Activated CD8-positive, alpha-beta T cell treated with anti-CD3 and anti-CD28 coated beads for 36 hours (primary cell): ENCODE measurements at regions not wholly inside any gene's neighbourhood (a gene's known extent, or its start where the extent isn't known, plus 50 kb on each side); places are given as distances from the start of the nearest gene placed in this dataset.

ENCODE experiments used
- ATAC-seq: fragments of 200-7000 bp; cut with Tn5 transposase; one replicate; pipeline ENCODE4 v1.10.0; 2021; ENCODE audit warnings: mild to moderate bottlenecking, moderate library complexity
- CTCF ChIA-PET: fragments of 350-600 bp; sonication (Branson Sonifier 250); formaldehyde crosslinking; loops from one replicate; lab custom pipeline; 2021; ENCODE audit warnings: antibody characterized with exemption; lab: Charles Lee
- POLR2A ChIA-PET: fragments of 350-600 bp; sonication (Branson Sonifier 250); formaldehyde crosslinking; loops from one replicate; lab custom pipeline; 2021; ENCODE audit warnings: antibody characterized with exemption; lab: Charles Lee
- DNase-seq: peaks from one replicate; pipeline ENCODE4 v3.0.0-alpha.2; 2020
- H3K27ac Mint-ChIP-seq: one replicate; pipeline ENCODE4 v1.8.0; 2021; ENCODE audit warnings: mild to moderate bottlenecking, mixed read lengths
- H3K27me3 Mint-ChIP-seq: one replicate; pipeline ENCODE4 v1.8.0; 2021; ENCODE audit warnings: mixed read lengths
- H3K36me3 Mint-ChIP-seq: one replicate; pipeline ENCODE4 v1.8.0; 2021; ENCODE audit warnings: low read depth, mixed read lengths
- H3K4me1 Mint-ChIP-seq: one replicate; pipeline ENCODE4 v1.8.0; 2021; ENCODE audit warnings: low read depth, mixed read lengths
- H3K4me3 Mint-ChIP-seq: one replicate; pipeline ENCODE4 v1.8.0; 2021; ENCODE audit warnings: mild to moderate bottlenecking, moderate library complexity, mixed read lengths
- H3K9me3 Mint-ChIP-seq: one replicate; pipeline ENCODE4 v1.8.0; 2021; ENCODE audit warnings: mixed read lengths
- intact Hi-C: fragments of 100-400 bp; cut with micrococcal nuclease; formaldehyde crosslinking; loops from one replicate; pipeline ENCODE4 v1.10.0; 2022
- TF ChIP-seq, protein P1 (sequence below): fragments of 200-600 bp; IDR thresholded peaks from one replicate; pipeline ENCODE4 v1.8.0; 2022; ENCODE audit warnings: antibody characterized with exemption, mild to moderate bottlenecking

DNA sequence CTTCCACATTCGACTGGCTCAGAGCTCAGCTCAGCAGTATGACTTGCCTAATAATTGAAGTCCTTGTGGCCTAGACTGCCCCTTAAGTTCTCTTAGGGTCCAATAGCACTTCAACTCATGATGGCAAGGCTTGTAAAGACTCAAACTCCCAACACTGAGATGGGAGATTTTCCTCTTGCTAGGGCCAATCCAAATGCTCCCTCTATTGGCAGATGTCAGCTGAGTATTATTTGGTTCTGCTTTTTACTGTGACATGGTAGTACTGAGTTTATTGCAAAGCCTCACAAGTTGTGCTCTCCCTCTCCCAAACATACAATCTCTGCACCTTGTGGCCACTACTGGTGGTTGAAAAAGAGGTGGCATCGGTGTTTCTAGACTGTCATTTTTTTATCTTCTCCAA, 164.2 kb downstream of the ALG10 start:
- intact Hi-C loops: no loop called here
- TF ChIP-seq, protein P1, sequence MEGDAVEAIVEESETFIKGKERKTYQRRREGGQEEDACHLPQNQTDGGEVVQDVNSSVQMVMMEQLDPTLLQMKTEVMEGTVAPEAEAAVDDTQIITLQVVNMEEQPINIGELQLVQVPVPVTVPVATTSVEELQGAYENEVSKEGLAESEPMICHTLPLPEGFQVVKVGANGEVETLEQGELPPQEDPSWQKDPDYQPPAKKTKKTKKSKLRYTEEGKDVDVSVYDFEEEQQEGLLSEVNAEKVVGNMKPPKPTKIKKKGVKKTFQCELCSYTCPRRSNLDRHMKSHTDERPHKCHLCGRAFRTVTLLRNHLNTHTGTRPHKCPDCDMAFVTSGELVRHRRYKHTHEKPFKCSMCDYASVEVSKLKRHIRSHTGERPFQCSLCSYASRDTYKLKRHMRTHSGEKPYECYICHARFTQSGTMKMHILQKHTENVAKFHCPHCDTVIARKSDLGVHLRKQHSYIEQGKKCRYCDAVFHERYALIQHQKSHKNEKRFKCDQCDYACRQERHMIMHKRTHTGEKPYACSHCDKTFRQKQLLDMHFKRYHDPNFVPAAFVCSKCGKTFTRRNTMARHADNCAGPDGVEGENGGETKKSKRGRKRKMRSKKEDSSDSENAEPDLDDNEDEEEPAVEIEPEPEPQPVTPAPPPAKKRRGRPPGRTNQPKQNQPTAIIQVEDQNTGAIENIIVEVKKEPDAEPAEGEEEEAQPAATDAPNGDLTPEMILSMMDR: no peak
- Mint-ChIP-seq H3K9me3 (no peaks in the 10 kb centered on the region), H3K27me3 (peaks cover 5% of the 10 kb centered on the region), H3K4me3 (no peak overlapping the region), H3K36me3 (no peaks in the 10 kb centered on the region), H3K27ac (no peak overlapping the region), H3K4me1 (peaks cover 2% of the 10 kb centered on the region)
- CTCF ChIA-PET: no interaction called here
- DNase-seq: no peak
- ATAC-seq: no peak
- POLR2A ChIA-PET: no interaction called here

GRCh38 chr12:34188974-34189373, 166.7 kb downstream of the ALG10 start:
- Mint-ChIP-seq H3K27me3 (peaks cover 5% of the 10 kb centered on the region), H3K36me3 (no peaks in the 10 kb centered on the region), H3K4me1 (peaks cover 2% of the 10 kb centered on the region), H3K4me3 (no peak overlapping the region), H3K27ac (no peak overlapping the region), H3K9me3 (no peaks in the 10 kb centered on the region)
- CTCF ChIA-PET: interaction anchor here (1.4 kb wide), 1 partner anchor 66 kb away, joined by 5 read pairs; no protein-coding TSS in a partner anchor
- TF ChIP-seq, protein P1: no peak
- no peak for DNase-seq
- intact Hi-C loops: no loop called here
- no peak for ATAC-seq
- POLR2A ChIA-PET: no interaction called here

DNA sequence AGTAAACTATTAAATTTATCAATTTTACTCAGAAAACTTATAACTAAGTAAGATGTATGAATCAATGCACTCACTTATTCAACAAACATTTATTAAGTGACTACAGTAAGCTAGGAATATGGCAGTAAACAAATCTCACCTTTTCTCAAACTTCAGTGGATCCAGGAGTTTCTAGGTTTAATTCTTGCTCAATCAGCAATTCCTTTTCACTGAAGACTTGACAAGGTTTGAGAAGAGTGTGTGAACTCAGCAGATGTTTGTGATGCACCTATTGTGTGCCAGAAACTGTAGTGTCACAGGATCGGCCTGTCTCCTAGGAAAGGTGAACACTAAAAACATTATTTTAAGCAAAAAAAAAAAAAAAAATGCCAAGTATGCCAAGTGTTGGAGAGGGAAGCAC, 167.8 kb downstream of the ALG10 start:
- TF ChIP-seq, protein P1: no peak
- CTCF ChIA-PET: interaction anchor here (0.7 to 1.4 kb wide), 2 partner anchors 56 to 67 kb away, joined by 3 to 5 read pairs; no protein-coding TSS in a partner anchor

DNA sequence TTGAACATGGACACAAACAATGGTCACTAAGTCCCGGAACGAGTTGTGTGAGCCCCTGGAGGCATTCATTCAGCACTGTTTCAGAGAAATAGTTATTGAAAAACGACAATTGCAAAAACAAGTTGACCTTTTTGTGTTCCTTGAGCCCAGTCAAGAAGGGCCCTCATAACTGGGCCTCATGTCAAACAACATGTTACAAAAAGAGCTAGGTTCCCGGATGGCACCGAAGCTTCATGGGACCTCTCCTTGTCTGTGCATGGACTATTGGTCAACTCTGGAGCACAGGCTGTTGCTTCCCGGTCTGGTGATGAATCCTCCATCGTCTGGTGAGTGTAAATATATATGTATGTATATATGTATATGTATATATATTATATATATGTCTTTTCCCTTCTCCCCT, 176.6 kb downstream of the ALG10 start:
- intact Hi-C loops: no loop called here
- no peak for DNase-seq
- ATAC-seq: no peak
- Mint-ChIP-seq H3K27me3 (peaks cover 5% of the 10 kb centered on the region), H3K36me3 (no peaks in the 10 kb centered on the region), H3K9me3 (no peaks in the 10 kb centered on the region), H3K4me1 (no peaks in the 10 kb centered on the region), H3K4me3 (no peak overlapping the region), H3K27ac (no peak overlapping the region)
- TF ChIP-seq, protein P1: no peak
- ChIA-PET CTCF (no interaction called here), POLR2A (no interaction called here)

More for the DNA sequence above, 167.8 kb downstream of the ALG10 start:
- Mint-ChIP-seq H3K4me3 (no peak overlapping the region), H3K27me3 (peaks cover 3% of the 10 kb centered on the region), H3K27ac (no peak overlapping the region), H3K4me1 (peaks cover 2% of the 10 kb centered on the region), H3K9me3 (no peaks in the 10 kb centered on the region), H3K36me3 (no peaks in the 10 kb centered on the region)
- POLR2A ChIA-PET: no interaction called here
- no peak for DNase-seq
- intact Hi-C loops: no loop called here
- ATAC-seq: no peak

GRCh38 chr12:34203866-34204620, 181.7 kb downstream of the ALG10 start:
- TF ChIP-seq, protein P1: no peak
- ATAC-seq: no peak
- ChIA-PET CTCF (no interaction called here), POLR2A (no interaction called here)
- Mint-ChIP-seq H3K27ac (no peak overlapping the region), H3K4me3 (no peak overlapping the region), H3K9me3 (no peaks in the 10 kb centered on the region), H3K36me3 (no peaks in the 10 kb centered on the region), H3K27me3 (no peaks in the 10 kb centered on the region), H3K4me1 (no peaks in the 10 kb centered on the region)
- intact Hi-C loops: no loop called here
- DNase-seq: no peak
